Peyer's patch (tissue), 4 donors: ENCODE measurements at regions not wholly inside any gene's neighbourhood (a gene's known extent, or its start where the extent isn't known, plus 50 kb on each side); places are given as distances from the start of the nearest gene placed in this dataset.

Source experiments
- DNase-seq, 3 donors: peaks; one replicate each; pipeline ENCODE4 v3.0.0-alpha.2; 2017 to 2019
- H3K27ac ChIP-seq, 4 donors: fragments of 200-600 bp; sonication (generic); one replicate each; pipeline ENCODE4 v1.5.1; 2016 to 2019
- H3K27me3 ChIP-seq, 2 donors: fragments of 200-600 bp; sonication (generic); one replicate each; pipeline ENCODE4 v1.5.1; 2019
- H3K36me3 ChIP-seq, 3 donors: fragments of 200-600 bp; sonication (generic); one replicate each; pipeline ENCODE4 v1.5.1; 2016 to 2019
- H3K4me1 ChIP-seq, 4 donors: fragments of 200-600 bp; sonication (generic); one replicate each; pipeline ENCODE4 v1.5.1; 2016 to 2019
- H3K4me3 ChIP-seq, 4 donors: fragments of 200-600 bp; sonication (generic); 1 replicate in 3 of 4; 2 replicates in 1 of 4; pipeline ENCODE4 v1.5.1; 2016 to 2019; ENCODE audit warnings: mild to moderate bottlenecking in 1 of 4
- H3K9me3 ChIP-seq, 4 donors: fragments of 200-600 bp; sonication (generic); one replicate each; pipeline ENCODE4 v1.5.1; 2016 to 2019; ENCODE audit warnings: mild to moderate bottlenecking in 1 of 4
- CTCF ChIP-seq, 6 experiments: fragments of 450-650 bp in 4 of 6; fragments of 200-600 bp in 2 of 6; sonication (generic) in 1 of 6; IDR thresholded peaks; one replicate each; pipeline ENCODE4 v1.5.1; 2017 to 2019; ENCODE audit warnings: antibody characterized with exemption in 6 of 6, mild to moderate bottlenecking in 3 of 6, moderate library complexity in 1 of 6
- POLR2A ChIP-seq, 2 donors: fragments of 450-650 bp; IDR thresholded peaks; one replicate each; pipeline ENCODE4 v1.5.1; 2017; ENCODE audit warnings: antibody characterized with exemption in 2 of 2, mild to moderate bottlenecking in 2 of 2, moderate library complexity in 2 of 2

GRCh38 chr5:144960296-144960695, 789.6 kb downstream of the KCTD16 start:
- H3K36me3 ChIP-seq: no peaks in the 10 kb centered on the region
- H3K27me3 ChIP-seq: no peaks in the 10 kb centered on the region
- no peak overlapping the region for H3K4me3 ChIP-seq
- no peak overlapping the region for H3K27ac ChIP-seq
- DNase-seq: no peak
- TF ChIP-seq POLR2A (IDR thresholded peaks at IDR 0.05) (no peak), CTCF (IDR thresholded peaks at IDR 0.05) (no peak)
- H3K4me1 ChIP-seq: no peaks in the 10 kb centered on the region
- no peaks in the 10 kb centered on the region for H3K9me3 ChIP-seq

GRCh38 chr5:144958002-144958401, 787.3 kb downstream of the KCTD16 start:
- TF ChIP-seq CTCF (IDR thresholded peaks at IDR 0.05): no peak
- no peak for TF ChIP-seq POLR2A (IDR thresholded peaks at IDR 0.05)
- Histone ChIP-seq H3K4me1 (no peaks in the 10 kb centered on the region), H3K36me3 (no peaks in the 10 kb centered on the region), H3K27ac (no peak overlapping the region), H3K9me3 (no peaks in the 10 kb centered on the region), H3K27me3 (no peaks in the 10 kb centered on the region), H3K4me3 (no peak overlapping the region)
- DNase-seq: no peak

- no peak for TF ChIP-seq POLR2A (IDR thresholded peaks at IDR 0.05)
- no peak for TF ChIP-seq CTCF (IDR thresholded peaks at IDR 0.05)
- Histone ChIP-seq H3K4me3 (no peak overlapping the region), H3K4me1 (no peaks in the 10 kb centered on the region), H3K9me3 (no peaks in the 10 kb centered on the region), H3K36me3 (no peaks in the 10 kb centered on the region), H3K27ac (no peak overlapping the region), H3K27me3 (no peaks in the 10 kb centered on the region)
- DNase-seq: no peak
These were observed 780.3 kb downstream of the KCTD16 start for GRCh38 chr5:144950996-144951395.

GRCh38 chr5:144947023-144947422, 776.4 kb downstream of the KCTD16 start:
- Histone ChIP-seq H3K9me3 (no peaks in the 10 kb centered on the region), H3K4me1 (no peaks in the 10 kb centered on the region), H3K27me3 (no peaks in the 10 kb centered on the region), H3K36me3 (no peaks in the 10 kb centered on the region), H3K4me3 (no peak overlapping the region), H3K27ac (no peak overlapping the region)
- TF ChIP-seq POLR2A (IDR thresholded peaks at IDR 0.05) (no peak), CTCF (IDR thresholded peaks at IDR 0.05) (no peak)
- no peak for DNase-seq

- Histone ChIP-seq H3K27me3 (no peaks in the 10 kb centered on the region), H3K4me1 (no peaks in the 10 kb centered on the region), H3K36me3 (no peaks in the 10 kb centered on the region), H3K27ac (no peak overlapping the region), H3K4me3 (no peak overlapping the region), H3K9me3 (no peaks in the 10 kb centered on the region)
- TF ChIP-seq CTCF (IDR thresholded peaks at IDR 0.05): no peak
- no peak for TF ChIP-seq POLR2A (IDR thresholded peaks at IDR 0.05)
- DNase-seq: no peak
These were observed 774.8 kb downstream of the KCTD16 start for GRCh38 chr5:144945503-144945902.

- Histone ChIP-seq H3K27ac (no peak overlapping the region), H3K4me3 (no peak overlapping the region), H3K36me3 (no peaks in the 10 kb centered on the region), H3K27me3 (no peaks in the 10 kb centered on the region), H3K9me3 (no peaks in the 10 kb centered on the region), H3K4me1 (no peaks in the 10 kb centered on the region)
- TF ChIP-seq POLR2A (IDR thresholded peaks at IDR 0.05): no peak
- no peak for TF ChIP-seq CTCF (IDR thresholded peaks at IDR 0.05)
- DNase-seq: no peak
These were observed 774.3 kb downstream of the KCTD16 start for GRCh38 chr5:144944936-144945335.
